DOHH2 (cell line): ENCODE measurements at regions not wholly inside any gene's neighbourhood (a gene's known extent, or its start where the extent isn't known, plus 50 kb on each side); places are given as distances from the start of the nearest gene placed in this dataset.

ENCODE experiments used
- H3F3A ChIP-seq: fragments of 200-600 bp; sonication (generic), shearing (Covaris generic); 2 replicates; pipeline ENCODE4 v1.6.0; 2016; ENCODE audit warnings: antibody characterized with exemption, mild to moderate bottlenecking; ENCODE audit not compliant: control insufficient read depth, insufficient read depth
- H3K27ac ChIP-seq: fragments of 200-600 bp; sonication (generic); 2 replicates; pipeline ENCODE4 v1.5.1; 2014; ENCODE audit warnings: low read depth, mild to moderate bottlenecking, low read length, moderate library complexity
- H3K27me3 ChIP-seq: fragments of 200-600 bp; sonication (generic); 2 replicates; pipeline ENCODE4 v1.6.1; 2014; ENCODE audit warnings: mild to moderate bottlenecking, low read length, mixed read lengths; ENCODE audit not compliant: control insufficient read depth
- H3K36me3 ChIP-seq: fragments of 200-600 bp; sonication (generic); 2 replicates; pipeline ENCODE4 v1.6.1; 2014; ENCODE audit warnings: mild to moderate bottlenecking, low read length, moderate library complexity, mixed read lengths; ENCODE audit not compliant: control insufficient read depth
- H3K4me1 ChIP-seq: fragments of 200-600 bp; sonication (generic); 2 replicates; pipeline ENCODE4 v1.6.1; 2014; ENCODE audit warnings: mild to moderate bottlenecking, low read length, mixed read lengths; ENCODE audit not compliant: control insufficient read depth
- H3K4me2 ChIP-seq: fragments of 200-600 bp; sonication (generic); 2 replicates; pipeline ENCODE4 v1.6.0; 2014; ENCODE audit warnings: mild to moderate bottlenecking, low read length, moderate library complexity
- H3K4me3 ChIP-seq: fragments of 200-600 bp; sonication (generic); 2 replicates; pipeline ENCODE4 v1.5.1; 2014; ENCODE audit warnings: mild to moderate bottlenecking, low read length, mixed read lengths
- H3K79me2 ChIP-seq: fragments of 200-600 bp; sonication (generic); 2 replicates; pipeline ENCODE4 v1.6.1; 2014; ENCODE audit warnings: mild to moderate bottlenecking, low read length, mixed read lengths; ENCODE audit not compliant: control insufficient read depth
- H3K9me2 ChIP-seq: fragments of 200-600 bp; sonication (generic); replicated peaks from 2 replicates; pipeline ENCODE4 v1.6.1; 2014; ENCODE audit warnings: mild to moderate bottlenecking, low read length, mixed read lengths; ENCODE audit not compliant: control insufficient read depth
- H3K9me3 ChIP-seq: fragments of 200-600 bp; sonication (generic); 2 replicates; pipeline ENCODE4 v1.6.1; 2014; ENCODE audit warnings: antibody characterized with exemption, low read length, mixed read lengths; ENCODE audit not compliant: control insufficient read depth, insufficient read depth
- H4K20me1 ChIP-seq: fragments of 200-600 bp; sonication (generic); 2 replicates; pipeline ENCODE4 v1.6.0; 2014; ENCODE audit warnings: low read depth, mild to moderate bottlenecking, antibody characterized with exemption, low read length, moderate library complexity; ENCODE audit not compliant: control insufficient read depth, insufficient read depth
- EZH2phosphoT487 ChIP-seq: fragments of 200-600 bp; sonication (generic); IDR thresholded peaks from 2 replicates; pipeline ENCODE4 v1.6.1; 2017; ENCODE audit warnings: borderline replicate concordance, mild to moderate bottlenecking, antibody characterized with exemption, low read length, moderate library complexity, mixed read lengths
- TF ChIP-seq, protein P1 (sequence below): fragments of 200-600 bp; sonication (generic); IDR thresholded peaks from one replicate; pipeline ENCODE4 v1.5.1; 2014; ENCODE audit warnings: antibody characterized with exemption, mild to moderate bottlenecking, low read depth, low read length; ENCODE audit not compliant: poor library complexity, severe bottlenecking

GRCh38 chr3:5784690-5785089 lies 597.2 kb downstream of the EDEM1 start:
- Histone ChIP-seq H3K27me3 (no peaks in the 10 kb centered on the region), H4K20me1 (no peaks in the 10 kb centered on the region), H3K4me1 (no peaks in the 10 kb centered on the region), H3K9me3 (no peaks in the 10 kb centered on the region), H3K79me2 (no peaks in the 10 kb centered on the region), H3K9me2 (no peaks in the 10 kb centered on the region), H3K36me3 (no peaks in the 10 kb centered on the region), H3F3A (no peaks in the 10 kb centered on the region), H3K4me2 (no peak overlapping the region), H3K27ac (no peak overlapping the region), H3K4me3 (no peak overlapping the region)
- no peak for TF ChIP-seq EZH2phosphoT487
- TF ChIP-seq, protein P1, sequence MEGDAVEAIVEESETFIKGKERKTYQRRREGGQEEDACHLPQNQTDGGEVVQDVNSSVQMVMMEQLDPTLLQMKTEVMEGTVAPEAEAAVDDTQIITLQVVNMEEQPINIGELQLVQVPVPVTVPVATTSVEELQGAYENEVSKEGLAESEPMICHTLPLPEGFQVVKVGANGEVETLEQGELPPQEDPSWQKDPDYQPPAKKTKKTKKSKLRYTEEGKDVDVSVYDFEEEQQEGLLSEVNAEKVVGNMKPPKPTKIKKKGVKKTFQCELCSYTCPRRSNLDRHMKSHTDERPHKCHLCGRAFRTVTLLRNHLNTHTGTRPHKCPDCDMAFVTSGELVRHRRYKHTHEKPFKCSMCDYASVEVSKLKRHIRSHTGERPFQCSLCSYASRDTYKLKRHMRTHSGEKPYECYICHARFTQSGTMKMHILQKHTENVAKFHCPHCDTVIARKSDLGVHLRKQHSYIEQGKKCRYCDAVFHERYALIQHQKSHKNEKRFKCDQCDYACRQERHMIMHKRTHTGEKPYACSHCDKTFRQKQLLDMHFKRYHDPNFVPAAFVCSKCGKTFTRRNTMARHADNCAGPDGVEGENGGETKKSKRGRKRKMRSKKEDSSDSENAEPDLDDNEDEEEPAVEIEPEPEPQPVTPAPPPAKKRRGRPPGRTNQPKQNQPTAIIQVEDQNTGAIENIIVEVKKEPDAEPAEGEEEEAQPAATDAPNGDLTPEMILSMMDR = no peak

DNA sequence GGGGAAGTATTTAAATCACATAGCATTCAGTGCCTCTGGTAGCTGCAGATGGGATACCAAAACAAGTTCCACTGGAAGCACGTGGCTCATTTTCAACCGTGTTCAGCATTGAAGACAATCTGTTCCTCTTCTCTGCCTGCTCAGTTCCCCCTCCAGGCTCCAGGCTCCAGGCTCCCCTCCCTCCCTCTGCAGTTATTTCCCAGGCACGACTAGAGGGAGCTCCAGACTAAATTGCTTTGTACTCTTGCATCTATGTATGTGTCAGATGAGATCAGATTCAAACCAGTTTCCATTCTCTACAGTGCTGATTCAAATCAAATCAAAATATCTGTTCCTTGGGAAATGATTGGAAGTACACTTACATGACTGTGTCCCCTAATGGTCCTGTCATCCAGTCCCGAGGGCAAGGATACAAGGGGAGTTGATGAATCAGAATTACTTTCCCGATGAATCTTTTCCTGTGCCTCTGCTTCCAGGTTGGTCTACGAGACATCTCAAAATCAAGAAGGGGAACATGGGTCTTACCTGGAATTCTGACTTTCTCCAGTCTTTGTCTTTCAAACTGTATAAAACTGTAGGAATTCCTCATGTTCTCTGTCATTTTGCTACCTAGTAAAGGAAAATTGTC lies 600.5 kb downstream of the EDEM1 start:
- Histone ChIP-seq H3K27me3 (no peaks in the 10 kb centered on the region), H3K9me2 (no peaks in the 10 kb centered on the region), H4K20me1 (no peaks in the 10 kb centered on the region), H3F3A (no peaks in the 10 kb centered on the region), H3K79me2 (no peaks in the 10 kb centered on the region), H3K4me1 (no peaks in the 10 kb centered on the region), H3K9me3 (no peaks in the 10 kb centered on the region), H3K27ac (no peak overlapping the region), H3K36me3 (no peaks in the 10 kb centered on the region), H3K4me2 (no peak overlapping the region), H3K4me3 (no peak overlapping the region)
- TF ChIP-seq, protein P1 = no peak
- TF ChIP-seq EZH2phosphoT487 = no peak

GRCh38 chr3:5788496-5788895 lies 601.0 kb downstream of the EDEM1 start:
- Histone ChIP-seq H3K27me3 (no peaks in the 10 kb centered on the region), H3K4me1 (no peaks in the 10 kb centered on the region), H3K4me3 (no peak overlapping the region), H3K4me2 (no peak overlapping the region), H3K27ac (no peak overlapping the region), H4K20me1 (no peaks in the 10 kb centered on the region), H3K36me3 (no peaks in the 10 kb centered on the region), H3F3A (no peaks in the 10 kb centered on the region), H3K9me2 (no peaks in the 10 kb centered on the region), H3K9me3 (no peaks in the 10 kb centered on the region), H3K79me2 (no peaks in the 10 kb centered on the region)
- no peak for TF ChIP-seq EZH2phosphoT487
- TF ChIP-seq, protein P1 = no peak
